A549 (cell line): ENCODE measurements at regions not wholly inside any gene's neighbourhood (a gene's known extent, or its start where the extent isn't known, plus 50 kb on each side); places are given as distances from the start of the nearest gene placed in this dataset.
"Not testable (repeated sequence)": the region's sequence is repeated elsewhere in the genome, so short reads cannot be mapped to it uniquely, and the experiment has no call there.

Source experiments
- ATAC-seq, 2 experiments: fragments of 200-7000 bp in 1 of 2; fragments of >200 bp in 1 of 2; cut with Nextera tagmentation in 1 of 2; cut with Tn5 transposase in 1 of 2; 3 replicates each; pipeline versions ENCODE4 v1.8.0 to v1.9.1; 2018 to 2020; ENCODE audit warnings: mild to moderate bottlenecking in 1 of 2, moderate library complexity in 1 of 2
- CTCF ChIA-PET: fragments of 300-600 bp; sonication (Branson Sonifier 250); formaldehyde crosslinking; extraction: SDS; loops from one replicate; lab custom pipeline; 2021; ENCODE audit warnings: antibody characterized with exemption, inconsistent platforms; lab: Yijun Ruan, JAX
- POLR2A ChIA-PET: fragments of 350-600 bp; formaldehyde crosslinking; extraction: SDS; loops from one replicate; lab custom pipeline; 2021; ENCODE audit warnings: antibody characterized with exemption, inconsistent platforms; lab: Yijun Ruan, JAX
- DNase-seq, 2 experiments: peaks; one replicate each; pipeline versions ENCODE4 v3.0.0 to v3.0.0-alpha.2; 2011 to 2016; ENCODE audit warnings: low read depth in 1 of 2, low spot score in 1 of 2
- FAIRE-seq: peaks from 2 replicates; lab custom pipeline; 2011; peaks lifted over from hg19 to GRCh38; lab: Jason Lieb, UNC
- H3K27ac ChIP-seq, 2 experiments: fragments of >200 bp; sonication (Bioruptor Twin); formaldehyde crosslinking; 3 replicates each; pipeline ENCODE4 v1.5.1; 2016 to 2017
- H3K4me1 ChIP-seq: fragments of >200 bp; sonication (Bioruptor Twin); formaldehyde crosslinking; 3 replicates; pipeline ENCODE4 v1.6.1; 2016
- H3K4me2 ChIP-seq: fragments of >200 bp; sonication (Bioruptor Twin); formaldehyde crosslinking; 3 replicates; pipeline ENCODE4 v1.6.1; 2016
- H3K4me3 ChIP-seq: fragments of >200 bp; sonication (Bioruptor Twin); formaldehyde crosslinking; 3 replicates; pipeline ENCODE4 v1.5.1; 2016
- H3K9me3 ChIP-seq: fragments of >200 bp; sonication (Bioruptor Twin); formaldehyde crosslinking; 3 replicates; pipeline ENCODE4 v1.6.1; 2016
- ATOH8 ChIP-seq: fragments of 250-450 bp; sonication (Bioruptor Pico); IDR thresholded peaks from 2 replicates; pipeline ENCODE4 v1.5.0; 2020; ENCODE audit warnings: low read depth, mild to moderate bottlenecking, moderate library complexity
- BCL3 ChIP-seq: fragments of >200 bp; sonication (Bioruptor Twin); formaldehyde crosslinking; IDR thresholded peaks from 3 replicates; pipeline ENCODE4 v1.6.1; 2016
- E2F6 ChIP-seq: IDR thresholded peaks from 2 replicates; pipeline ENCODE4 v1.6.1; 2012; ENCODE audit warnings: low read depth, borderline replicate concordance
- EHF ChIP-seq: fragments of 250-450 bp; sonication (Bioruptor Pico); IDR thresholded peaks from 2 replicates; pipeline ENCODE4 v1.5.0; 2020; ENCODE audit warnings: mild to moderate bottlenecking
- EHMT2 ChIP-seq: fragments of 200-600 bp; sonication (generic); IDR thresholded peaks from 2 replicates; pipeline ENCODE4 v1.6.1; 2016; ENCODE audit warnings: antibody characterized with exemption, low read depth, mild to moderate bottlenecking, moderate library complexity
- ESRRA ChIP-seq: fragments of 150-350 bp; IDR thresholded peaks from 2 replicates; pipeline ENCODE4 v1.6.1; 2014; ENCODE audit warnings: mild to moderate bottlenecking, low read length, borderline replicate concordance
- FOSL2 ChIP-seq, 2 experiments: fragments of 450-650 bp in 1 of 2; fragments of >200 bp in 1 of 2; sonication (Bioruptor Twin) in 1 of 2; formaldehyde crosslinking; IDR thresholded peaks; 2 replicates each; pipeline versions ENCODE4 v1.5.0 to v1.6.1; 2016 to 2020; ENCODE audit warnings: mild to moderate bottlenecking in 1 of 2, moderate library complexity in 1 of 2
- GATA3 ChIP-seq: IDR thresholded peaks from 2 replicates; pipeline ENCODE4 v1.6.1; 2012; ENCODE audit warnings: borderline replicate concordance
- HDAC2 ChIP-seq: fragments of 200-600 bp; sonication (generic); IDR thresholded peaks from 2 replicates; pipeline ENCODE4 v1.6.1; 2016
- HES2 ChIP-seq: fragments of >200 bp; sonication (Bioruptor Twin); formaldehyde crosslinking; IDR thresholded peaks from 2 replicates; pipeline ENCODE4 v1.6.1; 2016
- HEYL ChIP-seq: fragments of 250-450 bp; sonication (Bioruptor Pico); IDR thresholded peaks from 2 replicates; pipeline ENCODE4 v1.8.0; 2021; ENCODE audit warnings: mild to moderate bottlenecking, moderate library complexity
- HMGXB4 ChIP-seq: fragments of 250-450 bp; sonication (Bioruptor Pico); IDR thresholded peaks from 2 replicates; pipeline ENCODE4 v1.5.0; 2021; ENCODE audit warnings: mild to moderate bottlenecking, moderate library complexity, borderline replicate concordance
- HOXB5 ChIP-seq: fragments of 250-450 bp; sonication (Bioruptor Pico); IDR thresholded peaks from 2 replicates; pipeline ENCODE4 v1.5.0; 2020; ENCODE audit warnings: mild to moderate bottlenecking, moderate library complexity
- JUN ChIP-seq, 2 experiments: fragments of >200 bp; sonication (Bioruptor Twin); formaldehyde crosslinking; IDR thresholded peaks; 2 replicates in 1 of 2; 3 replicates in 1 of 2; pipeline ENCODE4 v1.6.1; 2016 to 2017
- JUNB ChIP-seq: fragments of >200 bp; sonication (Bioruptor Twin); formaldehyde crosslinking; IDR thresholded peaks from 2 replicates; pipeline ENCODE4 v1.6.1; 2016
- MAFK ChIP-seq: fragments of 450-650 bp; IDR thresholded peaks from 2 replicates; pipeline ENCODE4 v1.6.1; 2014; ENCODE audit not compliant: partially characterized antibody
- MAZ ChIP-seq: fragments of 150-350 bp; IDR thresholded peaks from 2 replicates; pipeline ENCODE4 v1.6.1; 2014; ENCODE audit warnings: antibody characterized with exemption, low read depth, low read length, borderline replicate concordance
- MYC ChIP-seq: IDR thresholded peaks from 2 replicates; pipeline ENCODE4 v1.6.1; 2012; ENCODE audit warnings: mild to moderate bottlenecking, inconsistent platforms, low read length, improper control_type of control experiment, borderline replicate concordance
- PBX3 ChIP-seq: IDR thresholded peaks from 2 replicates; pipeline ENCODE4 v1.6.1; 2012
- PHF8 ChIP-seq: fragments of 200-600 bp; sonication (generic); IDR thresholded peaks from 2 replicates; pipeline ENCODE4 v1.6.1; 2016; ENCODE audit warnings: low read depth, mild to moderate bottlenecking, antibody characterized with exemption, moderate library complexity, borderline replicate concordance
- POLR2A ChIP-seq: IDR thresholded peaks from 2 replicates; pipeline ENCODE4 v1.6.1; 2012; ENCODE audit warnings: mild to moderate bottlenecking, low read length
- TFCP2L1 ChIP-seq: fragments of 250-450 bp; sonication (Bioruptor Pico); IDR thresholded peaks from 2 replicates; pipeline ENCODE4 v1.5.0; 2021; ENCODE audit warnings: mild to moderate bottlenecking
- USF2 ChIP-seq: fragments of 450-650 bp; IDR thresholded peaks from 2 replicates; pipeline ENCODE4 v1.6.1; 2014; ENCODE audit warnings: antibody characterized with exemption
- WGBS: methylation state at CpG from one replicate; pipeline ENCODE4 v1.1.6; 2017; ENCODE audit errors: missing lambda C conversion rate; 5-methylcytosine and 5-hydroxymethylcytosine counted together

- Histone ChIP-seq H3K4me3 (no peak overlapping the region), H3K9me3 (no peaks in the 10 kb centered on the region)
- no peak for ATAC-seq
- CTCF ChIA-PET: no interaction called here
- no peak for DNase-seq
- TF ChIP-seq FOSL2 (IDR thresholded peaks at IDR 0.05) (no peak), FOSL2 (CRISPR knock-in tag; IDR thresholded peaks at IDR 0.05) (no peak), PBX3 (no peak), MAZ (no peak), POLR2A (no peak), HMGXB4 (CRISPR knock-in tag) (no peak), JUNB (no peak), ATOH8 (CRISPR knock-in tag) (no peak), MYC (no peak), ESRRA (no peak), EHMT2 (no peak), GATA3 (no peak), HDAC2 (no peak), HEYL (CRISPR knock-in tag) (no peak), PHF8 (no peak)
- TF ChIP-seq, all 56 proteins: peak for 0
- no peak for FAIRE-seq
- Histone ChIP-seq H3K4me2 (no peak overlapping the region), H3K4me1 (no peaks in the 10 kb centered on the region), H3K27ac (no peak overlapping the region)
- 28% methylated on average over 3 of the region's 3 CpGs for WGBS
- POLR2A ChIA-PET: no interaction called here
Observed at GRCh38 chr10:44577533-44577932, 192.6 kb upstream of the CXCL12 start.

- FAIRE-seq (no peak), DNase-seq (no peak), ATAC-seq (no peak)
- POLR2A ChIA-PET: no interaction called here
- CTCF ChIA-PET: no interaction called here
- Histone ChIP-seq H3K4me1 (no peaks in the 10 kb centered on the region), H3K4me3 (no peak overlapping the region), H3K27ac (no peak overlapping the region), H3K9me3 (no peaks in the 10 kb centered on the region), H3K4me2 (no peak overlapping the region)
- 0% methylated on average over 1 of the region's 1 CpG for WGBS
- no peak for TF ChIP-seq POLR2A
- TF ChIP-seq USF2: no peak
- TF ChIP-seq JUNB: no peak
- no peak for TF ChIP-seq EHF (CRISPR knock-in tag)
- no peak for TF ChIP-seq MAFK
- no peak for TF ChIP-seq BCL3
- TF ChIP-seq JUN (IDR thresholded peaks at IDR 0.05): no peak
- TF ChIP-seq GATA3: no peak
- TF ChIP-seq HMGXB4 (CRISPR knock-in tag): no peak
- TF ChIP-seq HOXB5 (CRISPR knock-in tag): no peak
- no peak for TF ChIP-seq E2F6
- TF ChIP-seq HES2: no peak
- no peak for TF ChIP-seq TFCP2L1 (CRISPR knock-in tag)
Observed at GRCh38 chr10:44578271-44578670, 193.4 kb upstream of the CXCL12 start.

- CTCF ChIA-PET, H3K9me3 ChIP-seq, H3K27ac ChIP-seq, POLR2A ChIA-PET, DNase-seq, H3K4me3 ChIP-seq, H3K4me2 ChIP-seq, FAIRE-seq, ATAC-seq, H3K4me1 ChIP-seq: not testable (repeated sequence)
- no CpG with 5 or more reads among the region's 1 CpG for WGBS
Observed at GRCh38 chr10:44578963-44579362, 194.1 kb upstream of the CXCL12 start.
